ENCODE measurements at regions not wholly inside any gene's neighbourhood (a gene's known extent, or its start where the extent isn't known, plus 50 kb on each side); places are given as distances from the start of the nearest gene placed in this dataset.

DNA sequence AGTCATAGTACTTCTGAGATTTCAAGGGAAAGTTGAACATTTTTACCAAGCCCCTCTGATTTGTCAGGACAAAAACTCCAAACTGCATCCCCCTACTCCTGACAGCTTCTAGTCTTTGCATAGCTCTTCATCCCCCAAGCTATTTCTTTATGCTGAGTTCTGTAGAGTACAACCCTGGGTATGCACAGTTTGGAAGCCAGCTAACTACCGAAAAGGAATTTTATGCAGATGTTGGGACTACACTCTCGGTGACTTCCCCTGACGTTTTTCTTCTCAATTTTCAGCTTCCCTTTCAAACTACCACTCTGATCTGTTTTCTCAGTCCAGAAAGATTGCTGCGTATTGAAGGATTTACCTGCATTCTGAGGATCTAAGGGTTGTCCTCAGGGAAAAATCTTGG lies 1060.2 kb upstream of the ACVR2A start (continued):
- TF ChIP-seq, protein P1, sequence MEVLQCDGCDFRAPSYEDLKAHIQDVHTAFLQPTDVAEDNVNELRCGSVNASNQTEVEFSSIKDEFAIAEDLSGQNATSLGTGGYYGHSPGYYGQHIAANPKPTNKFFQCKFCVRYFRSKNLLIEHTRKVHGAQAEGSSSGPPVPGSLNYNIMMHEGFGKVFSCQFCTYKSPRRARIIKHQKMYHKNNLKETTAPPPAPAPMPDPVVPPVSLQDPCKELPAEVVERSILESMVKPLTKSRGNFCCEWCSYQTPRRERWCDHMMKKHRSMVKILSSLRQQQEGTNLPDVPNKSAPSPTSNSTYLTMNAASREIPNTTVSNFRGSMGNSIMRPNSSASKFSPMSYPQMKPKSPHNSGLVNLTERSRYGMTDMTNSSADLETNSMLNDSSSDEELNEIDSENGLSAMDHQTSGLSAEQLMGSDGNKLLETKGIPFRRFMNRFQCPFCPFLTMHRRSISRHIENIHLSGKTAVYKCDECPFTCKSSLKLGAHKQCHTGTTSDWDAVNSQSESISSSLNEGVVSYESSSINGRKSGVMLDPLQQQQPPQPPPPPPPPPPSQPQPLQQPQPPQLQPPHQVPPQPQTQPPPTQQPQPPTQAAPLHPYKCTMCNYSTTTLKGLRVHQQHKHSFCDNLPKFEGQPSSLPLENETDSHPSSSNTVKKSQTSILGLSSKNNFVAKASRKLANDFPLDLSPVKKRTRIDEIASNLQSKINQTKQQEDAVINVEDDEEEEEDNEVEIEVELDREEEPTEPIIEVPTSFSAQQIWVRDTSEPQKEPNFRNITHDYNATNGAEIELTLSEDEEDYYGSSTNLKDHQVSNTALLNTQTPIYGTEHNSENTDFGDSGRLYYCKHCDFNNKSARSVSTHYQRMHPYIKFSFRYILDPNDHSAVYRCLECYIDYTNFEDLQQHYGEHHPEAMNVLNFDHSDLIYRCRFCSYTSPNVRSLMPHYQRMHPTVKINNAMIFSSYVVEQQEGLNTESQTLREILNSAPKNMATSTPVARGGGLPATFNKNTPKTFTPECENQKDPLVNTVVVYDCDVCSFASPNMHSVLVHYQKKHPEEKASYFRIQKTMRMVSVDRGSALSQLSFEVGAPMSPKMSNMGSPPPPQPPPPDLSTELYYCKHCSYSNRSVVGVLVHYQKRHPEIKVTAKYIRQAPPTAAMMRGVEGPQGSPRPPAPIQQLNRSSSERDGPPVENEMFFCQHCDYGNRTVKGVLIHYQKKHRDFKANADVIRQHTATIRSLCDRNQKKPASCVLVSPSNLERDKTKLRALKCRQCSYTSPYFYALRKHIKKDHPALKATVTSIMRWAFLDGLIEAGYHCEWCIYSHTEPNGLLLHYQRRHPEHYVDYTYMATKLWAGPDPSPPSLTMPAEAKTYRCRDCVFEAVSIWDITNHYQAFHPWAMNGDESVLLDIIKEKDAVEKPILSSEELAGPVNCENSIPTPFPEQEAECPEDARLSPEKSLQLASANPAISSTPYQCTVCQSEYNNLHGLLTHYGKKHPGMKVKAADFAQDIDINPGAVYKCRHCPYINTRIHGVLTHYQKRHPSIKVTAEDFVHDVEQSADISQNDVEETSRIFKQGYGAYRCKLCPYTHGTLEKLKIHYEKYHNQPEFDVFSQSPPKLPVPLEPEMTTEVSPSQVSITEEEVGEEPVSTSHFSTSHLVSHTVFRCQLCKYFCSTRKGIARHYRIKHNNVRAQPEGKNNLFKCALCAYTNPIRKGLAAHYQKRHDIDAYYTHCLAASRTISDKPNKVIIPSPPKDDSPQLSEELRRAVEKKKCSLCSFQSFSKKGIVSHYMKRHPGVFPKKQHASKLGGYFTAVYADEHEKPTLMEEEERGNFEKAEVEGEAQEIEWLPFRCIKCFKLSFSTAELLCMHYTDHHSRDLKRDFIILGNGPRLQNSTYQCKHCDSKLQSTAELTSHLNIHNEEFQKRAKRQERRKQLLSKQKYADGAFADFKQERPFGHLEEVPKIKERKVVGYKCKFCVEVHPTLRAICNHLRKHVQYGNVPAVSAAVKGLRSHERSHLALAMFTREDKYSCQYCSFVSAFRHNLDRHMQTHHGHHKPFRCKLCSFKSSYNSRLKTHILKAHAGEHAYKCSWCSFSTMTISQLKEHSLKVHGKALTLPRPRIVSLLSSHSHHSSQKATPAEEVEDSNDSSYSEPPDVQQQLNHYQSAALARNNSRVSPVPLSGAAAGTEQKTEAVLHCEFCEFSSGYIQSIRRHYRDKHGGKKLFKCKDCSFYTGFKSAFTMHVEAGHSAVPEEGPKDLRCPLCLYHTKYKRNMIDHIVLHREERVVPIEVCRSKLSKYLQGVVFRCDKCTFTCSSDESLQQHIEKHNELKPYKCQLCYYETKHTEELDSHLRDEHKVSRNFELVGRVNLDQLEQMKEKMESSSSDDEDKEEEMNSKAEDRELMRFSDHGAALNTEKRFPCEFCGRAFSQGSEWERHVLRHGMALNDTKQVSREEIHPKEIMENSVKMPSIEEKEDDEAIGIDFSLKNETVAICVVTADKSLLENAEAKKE (CRISPR knock-in tag; IDR thresholded peaks at IDR 0.05), result no peak
- TF ChIP-seq NANOG (IDR thresholded peaks at IDR 0.05; ENCODE audit: borderline replicate concordance) (no peak), EZH2 (IDR thresholded peaks at IDR 0.05; ENCODE audit: low read depth, unreplicated experiment) (no peak), ZNF114 (CRISPR knock-in tag; IDR thresholded peaks at IDR 0.05) (no peak)

DNA sequence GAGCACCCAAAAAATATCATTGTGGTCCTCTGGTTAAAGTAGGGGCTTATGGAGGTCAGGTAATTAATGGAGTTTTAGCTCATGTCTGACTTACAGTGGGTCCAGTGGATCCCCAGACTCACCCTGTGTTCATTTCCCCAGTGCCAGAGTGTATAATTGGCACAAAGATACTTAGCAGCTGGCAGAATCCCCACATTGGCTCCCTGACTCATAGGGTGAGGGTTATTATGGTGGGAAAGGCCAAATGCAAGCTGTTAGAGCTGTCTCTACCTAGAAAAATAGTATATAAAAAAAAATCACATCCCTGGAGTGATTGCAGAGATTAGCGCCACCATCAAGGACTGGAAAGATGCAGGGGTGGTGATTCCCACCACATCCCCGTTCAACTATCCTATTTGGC lies 1067.6 kb upstream of the ACVR2A start:
- no peaks in the 10 kb centered on the region for H3K27me3 ChIP-seq (ENCODE audit: insufficient read depth)
- no peaks in the 10 kb centered on the region for H3K79me2 ChIP-seq (replicated peaks; ENCODE audit: insufficient read depth)
- peaks cover 3% of the 10 kb centered on the region; the same call in 1 of the 3 replicates for H3K9me3 Mint-ChIP-seq
- H4K20me1 ChIP-seq (replicated peaks; ENCODE audit: insufficient read depth), result no peaks in the 10 kb centered on the region
- H3F3A ChIP-seq (replicated peaks; ENCODE audit: low read depth), result no peaks in the 10 kb centered on the region
- H3K27me3 Mint-ChIP-seq (ENCODE audit: insufficient read depth, low read depth, poor library complexity), result peaks cover 2% of the 10 kb centered on the region
- H3K4me2 ChIP-seq, result no peak overlapping the region
- no peaks in the 10 kb centered on the region for H3K36me3 ChIP-seq (ENCODE audit: insufficient read depth)
- no peaks in the 10 kb centered on the region for H3K4me1 Mint-ChIP-seq
- H3K27ac ChIP-seq (ENCODE audit: low read depth), result no peak overlapping the region
- peaks cover 6% of the 10 kb centered on the region for H3K9me2 ChIP-seq (ENCODE audit: insufficient read depth)
- H3K4me3 Mint-ChIP-seq, result no peak overlapping the region
- no peaks in the 10 kb centered on the region for H3K4me1 ChIP-seq (ENCODE audit: insufficient read depth)
- ATAC-seq (no peak), DNase-seq (ENCODE audit: low spot score) (no peak)
- no peak overlapping the region for H3K27ac Mint-ChIP-seq
- H2AFZ ChIP-seq, result no peak overlapping the region
- H3K36me3 Mint-ChIP-seq (ENCODE audit: low read depth), result no peaks in the 10 kb centered on the region
- no peak overlapping the region for H3K4me3 ChIP-seq
- TF ChIP-seq STAT1 (IDR thresholded peaks at IDR 0.05; ENCODE audit: unreplicated experiment), result no peak
- no peak for TF ChIP-seq POLR2AphosphoS5 (IDR thresholded peaks at IDR 0.05; ENCODE audit: low read depth)
- no peak for TF ChIP-seq EZH2phosphoT487 (IDR thresholded peaks at IDR 0.05; ENCODE audit: unreplicated experiment)
- TF ChIP-seq, protein P2, sequence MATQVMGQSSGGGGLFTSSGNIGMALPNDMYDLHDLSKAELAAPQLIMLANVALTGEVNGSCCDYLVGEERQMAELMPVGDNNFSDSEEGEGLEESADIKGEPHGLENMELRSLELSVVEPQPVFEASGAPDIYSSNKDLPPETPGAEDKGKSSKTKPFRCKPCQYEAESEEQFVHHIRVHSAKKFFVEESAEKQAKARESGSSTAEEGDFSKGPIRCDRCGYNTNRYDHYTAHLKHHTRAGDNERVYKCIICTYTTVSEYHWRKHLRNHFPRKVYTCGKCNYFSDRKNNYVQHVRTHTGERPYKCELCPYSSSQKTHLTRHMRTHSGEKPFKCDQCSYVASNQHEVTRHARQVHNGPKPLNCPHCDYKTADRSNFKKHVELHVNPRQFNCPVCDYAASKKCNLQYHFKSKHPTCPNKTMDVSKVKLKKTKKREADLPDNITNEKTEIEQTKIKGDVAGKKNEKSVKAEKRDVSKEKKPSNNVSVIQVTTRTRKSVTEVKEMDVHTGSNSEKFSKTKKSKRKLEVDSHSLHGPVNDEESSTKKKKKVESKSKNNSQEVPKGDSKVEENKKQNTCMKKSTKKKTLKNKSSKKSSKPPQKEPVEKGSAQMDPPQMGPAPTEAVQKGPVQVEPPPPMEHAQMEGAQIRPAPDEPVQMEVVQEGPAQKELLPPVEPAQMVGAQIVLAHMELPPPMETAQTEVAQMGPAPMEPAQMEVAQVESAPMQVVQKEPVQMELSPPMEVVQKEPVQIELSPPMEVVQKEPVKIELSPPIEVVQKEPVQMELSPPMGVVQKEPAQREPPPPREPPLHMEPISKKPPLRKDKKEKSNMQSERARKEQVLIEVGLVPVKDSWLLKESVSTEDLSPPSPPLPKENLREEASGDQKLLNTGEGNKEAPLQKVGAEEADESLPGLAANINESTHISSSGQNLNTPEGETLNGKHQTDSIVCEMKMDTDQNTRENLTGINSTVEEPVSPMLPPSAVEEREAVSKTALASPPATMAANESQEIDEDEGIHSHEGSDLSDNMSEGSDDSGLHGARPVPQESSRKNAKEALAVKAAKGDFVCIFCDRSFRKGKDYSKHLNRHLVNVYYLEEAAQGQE (IDR thresholded peaks at IDR 0.05; ENCODE audit: unreplicated experiment), result no peak
- no peak for TF ChIP-seq ZNF114 (CRISPR knock-in tag; IDR thresholded peaks at IDR 0.05)
- TF ChIP-seq EZH2 (IDR thresholded peaks at IDR 0.05; ENCODE audit: low read depth, unreplicated experiment), result no peak
- no peak for TF ChIP-seq ZNF331 (CRISPR knock-in tag; IDR thresholded peaks at IDR 0.05; ENCODE audit: low read depth)
- no peak for TF ChIP-seq NANOG (IDR thresholded peaks at IDR 0.05; ENCODE audit: borderline replicate concordance)
- TF ChIP-seq, protein P3, sequence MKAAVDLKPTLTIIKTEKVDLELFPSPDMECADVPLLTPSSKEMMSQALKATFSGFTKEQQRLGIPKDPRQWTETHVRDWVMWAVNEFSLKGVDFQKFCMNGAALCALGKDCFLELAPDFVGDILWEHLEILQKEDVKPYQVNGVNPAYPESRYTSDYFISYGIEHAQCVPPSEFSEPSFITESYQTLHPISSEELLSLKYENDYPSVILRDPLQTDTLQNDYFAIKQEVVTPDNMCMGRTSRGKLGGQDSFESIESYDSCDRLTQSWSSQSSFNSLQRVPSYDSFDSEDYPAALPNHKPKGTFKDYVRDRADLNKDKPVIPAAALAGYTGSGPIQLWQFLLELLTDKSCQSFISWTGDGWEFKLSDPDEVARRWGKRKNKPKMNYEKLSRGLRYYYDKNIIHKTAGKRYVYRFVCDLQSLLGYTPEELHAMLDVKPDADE (IDR thresholded peaks at IDR 0.05), result no peak
- TF ChIP-seq CREB1 (CRISPR knock-in tag; IDR thresholded peaks at IDR 0.05; ENCODE audit: low read depth), result no peak
- no peak for TF ChIP-seq JUNB (IDR thresholded peaks at IDR 0.05; ENCODE audit: unreplicated experiment)

Measured in GM23338 (cell line).